Osteoblast (primary cell): ENCODE measurements at regions not wholly inside any gene's neighbourhood (a gene's known extent, or its start where the extent isn't known, plus 50 kb on each side); places are given as distances from the start of the nearest gene placed in this dataset.

Experiments used
- DNase-seq: peaks from one replicate; pipeline ENCODE4 v3.0.0; 2011; ENCODE audit warnings: low spot score, mixed read lengths; ENCODE audit not compliant: insufficient read length; ENCODE audit errors: missing footprints
- H2AFZ ChIP-seq: 2 replicates; pipeline ENCODE4 v1.6.0; 2011; ENCODE audit warnings: mild to moderate bottlenecking, low read length
- H3K27ac ChIP-seq: 2 replicates; pipeline ENCODE4 v1.5.1; 2011; ENCODE audit warnings: mild to moderate bottlenecking, low read depth, low read length, moderate library complexity
- H3K27me3 ChIP-seq: 2 replicates; pipeline ENCODE4 v1.6.0; 2012; ENCODE audit warnings: mild to moderate bottlenecking, control low read depth, inconsistent platforms, low read length, moderate library complexity; ENCODE audit not compliant: insufficient read depth
- H3K36me3 ChIP-seq: 2 replicates; pipeline ENCODE4 v1.5.1; 2011; ENCODE audit warnings: mild to moderate bottlenecking, low read length, control low read depth, moderate library complexity; ENCODE audit not compliant: insufficient read depth
- H3K4me1 ChIP-seq: 2 replicates; pipeline ENCODE4 v1.5.1; 2011; ENCODE audit warnings: mild to moderate bottlenecking, low read length, control low read depth, moderate library complexity; ENCODE audit not compliant: insufficient read depth
- H3K4me2 ChIP-seq: 2 replicates; pipeline ENCODE4 v1.6.0; 2011; ENCODE audit warnings: mild to moderate bottlenecking, low read length; ENCODE audit not compliant: insufficient read depth
- H3K4me3 ChIP-seq: fragments of 200-600 bp; sonication (generic); 3 replicates; pipeline ENCODE4 v1.5.1; 2012; ENCODE audit warnings: mild to moderate bottlenecking, low read length, inconsistent platforms; ENCODE audit not compliant: insufficient read depth
- H3K79me2 ChIP-seq: 2 replicates; pipeline ENCODE4 v1.6.0; 2012; ENCODE audit warnings: mild to moderate bottlenecking, low read length, control low read depth, inconsistent platforms; ENCODE audit not compliant: insufficient read depth
- H3K9me3 ChIP-seq: 2 replicates; pipeline ENCODE4 v1.5.1; 2011; ENCODE audit warnings: low read depth, low read length, control low read depth
- H4K20me1 ChIP-seq: 2 replicates; pipeline ENCODE4 v1.6.0; 2012; ENCODE audit warnings: mild to moderate bottlenecking, low read length, control low read depth; ENCODE audit not compliant: insufficient read depth
- CTCF ChIP-seq: IDR thresholded peaks from 2 replicates; pipeline ENCODE4 v1.5.1; 2011; ENCODE audit warnings: mild to moderate bottlenecking, low read depth, low read length, moderate library complexity; ENCODE audit errors: extremely low read depth

- no peak overlapping the region for H2AFZ ChIP-seq
- peak; percentile 54 for DNase-seq
- H3K9me3 ChIP-seq, result no peaks in the 10 kb centered on the region
- TF ChIP-seq CTCF, result peak; percentile 53
- H3K79me2 ChIP-seq, result no peaks in the 10 kb centered on the region
- no peak overlapping the region for H3K27ac ChIP-seq
- H3K4me3 ChIP-seq, result no peak overlapping the region
- H3K36me3 ChIP-seq, result no peaks in the 10 kb centered on the region
- no peaks in the 10 kb centered on the region for H3K27me3 ChIP-seq
- no peak overlapping the region for H3K4me2 ChIP-seq
- no peaks in the 10 kb centered on the region for H3K4me1 ChIP-seq
- no peaks in the 10 kb centered on the region for H4K20me1 ChIP-seq
Observed at GRCh38 chr16:80084614-80085013, 456.2 kb upstream of the DYNLRB2 start.

DNA sequence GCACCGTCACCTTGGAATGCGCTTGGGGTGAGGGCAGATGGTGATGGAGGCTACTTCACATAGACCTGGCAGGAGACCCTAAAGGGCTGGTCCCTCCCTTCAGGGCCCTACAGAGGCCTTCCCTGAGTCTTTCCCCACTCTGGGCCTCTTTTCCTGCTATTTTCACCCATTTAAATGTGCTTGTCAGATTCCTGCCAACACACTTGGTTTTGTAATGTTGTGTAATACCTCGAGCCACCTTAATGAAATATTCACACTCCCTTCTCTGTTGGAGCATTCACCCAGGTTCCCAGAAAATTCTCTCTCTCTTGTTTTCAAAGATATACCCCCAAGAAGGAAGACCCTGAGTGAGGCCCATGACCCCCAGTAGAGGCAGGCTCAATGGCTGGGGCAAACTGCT is 456.6 kb upstream of the DYNLRB2 start:
- Histone ChIP-seq H4K20me1 (no peaks in the 10 kb centered on the region), H3K9me3 (no peaks in the 10 kb centered on the region), H3K79me2 (no peaks in the 10 kb centered on the region), H3K4me1 (no peaks in the 10 kb centered on the region), H3K27ac (no peak overlapping the region), H3K4me3 (no peak overlapping the region), H2AFZ (no peak overlapping the region), H3K36me3 (no peaks in the 10 kb centered on the region), H3K27me3 (no peaks in the 10 kb centered on the region), H3K4me2 (no peak overlapping the region)
- DNase-seq, result no peak
- TF ChIP-seq CTCF, result no peak

DNA sequence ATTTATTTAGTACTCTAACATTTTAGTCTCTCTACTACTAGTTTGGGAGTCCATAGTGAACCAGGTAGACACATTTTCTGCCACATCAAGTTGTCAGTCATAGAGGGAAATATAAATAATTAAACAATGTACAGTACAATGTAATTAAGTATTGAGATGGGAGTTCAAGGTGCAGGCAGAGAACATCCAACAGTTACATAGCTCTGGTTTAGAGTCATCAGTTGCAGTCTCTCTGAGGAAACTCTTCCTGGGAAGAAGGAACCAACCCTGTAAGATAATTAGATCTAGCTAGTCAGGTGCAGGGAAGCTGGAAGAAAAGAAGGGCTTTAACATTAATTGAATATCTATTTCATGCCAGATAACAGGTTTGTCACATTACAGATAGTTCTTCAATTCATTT is 457.9 kb upstream of the DYNLRB2 start:
- no peak for DNase-seq
- Histone ChIP-seq H3K4me1 (no peaks in the 10 kb centered on the region), H3K36me3 (no peaks in the 10 kb centered on the region), H3K79me2 (no peaks in the 10 kb centered on the region), H3K27me3 (no peaks in the 10 kb centered on the region), H4K20me1 (no peaks in the 10 kb centered on the region), H2AFZ (no peak overlapping the region), H3K9me3 (no peaks in the 10 kb centered on the region), H3K27ac (no peak overlapping the region), H3K4me2 (no peak overlapping the region), H3K4me3 (no peak overlapping the region)
- TF ChIP-seq CTCF, result no peak

- H3K4me1 ChIP-seq, result no peaks in the 10 kb centered on the region
- no peaks in the 10 kb centered on the region for H3K27me3 ChIP-seq
- no peaks in the 10 kb centered on the region for H3K79me2 ChIP-seq
- H3K4me2 ChIP-seq, result no peak overlapping the region
- peak; percentile 43 for DNase-seq
- H4K20me1 ChIP-seq, result no peaks in the 10 kb centered on the region
- no peak for TF ChIP-seq CTCF
- H3K4me3 ChIP-seq, result no peak overlapping the region
- no peak overlapping the region for H2AFZ ChIP-seq
- no peaks in the 10 kb centered on the region for H3K36me3 ChIP-seq
- no peak overlapping the region for H3K27ac ChIP-seq
- no peaks in the 10 kb centered on the region for H3K9me3 ChIP-seq
Observed at GRCh38 chr16:80081846-80082245, 458.9 kb upstream of the DYNLRB2 start.
